ENCODE measurements at regions not wholly inside any gene's neighbourhood (a gene's known extent, or its start where the extent isn't known, plus 50 kb on each side); places are given as distances from the start of the nearest gene placed in this dataset.

GRCh38 chrX:28225513-28225912 is 244.3 kb upstream of the DCAF8L1 start:
- TF ChIP-seq CTCF (conservative IDR thresholded peaks at IDR 0.05; ENCODE audit: low read length), result no peak
- no peak for TF ChIP-seq EZH2phosphoT487 (IDR thresholded peaks at IDR 0.05; ENCODE audit: borderline replicate concordance)
